PC-9 (cell line): ENCODE measurements at regions not wholly inside any gene's neighbourhood (a gene's known extent, or its start where the extent isn't known, plus 50 kb on each side); places are given as distances from the start of the nearest gene placed in this dataset.
"Not testable (repeated sequence)": the region's sequence is repeated elsewhere in the genome, so short reads cannot be mapped to it uniquely, and the experiment has no call there.

ENCODE experiments used
- CTCF ChIP-seq: fragments of 200-600 bp; sonication (generic); conservative IDR thresholded peaks from 2 replicates; pipeline ENCODE4 v1.6.1; 2017; ENCODE audit warnings: mixed run types, antibody characterized with exemption, mild to moderate bottlenecking, moderate library complexity
- EZH2 ChIP-seq: fragments of 200-600 bp; sonication (generic); IDR thresholded peaks from 2 replicates; pipeline ENCODE4 v1.8.0; 2017; ENCODE audit warnings: antibody characterized with exemption, low read depth

- not testable (repeated sequence) for TF ChIP-seq CTCF, EZH2
Measured at GRCh38 chr2:111480016-111480625, 359.4 kb downstream of the BCL2L11 start.
